Astrocyte (in vitro differentiated cells and primary cell): ENCODE measurements at regions not wholly inside any gene's neighbourhood (a gene's known extent, or its start where the extent isn't known, plus 50 kb on each side); places are given as distances from the start of the nearest gene placed in this dataset.
A peak's percentile ranks its signal among the peaks of the same experiment; 100 is the strongest.

Experiments
- DNase-seq: peaks from one replicate; pipeline ENCODE4 v3.0.0-alpha.2; 2010; ENCODE audit warnings: low read depth
- FAIRE-seq: peaks from 2 replicates; lab custom pipeline; 2011; peaks lifted over from hg19 to GRCh38; lab: Jason Lieb, UNC
- H2AFZ ChIP-seq: 2 replicates; pipeline ENCODE4 v1.6.0; 2012; ENCODE audit warnings: low read depth, low read length, inconsistent platforms
- H3K27ac ChIP-seq: 2 replicates; pipeline ENCODE4 v1.5.1; 2011; ENCODE audit warnings: low read depth, low read length, inconsistent platforms
- H3K27me3 ChIP-seq: 2 replicates; pipeline ENCODE4 v1.6.0; 2011; ENCODE audit warnings: low read length, inconsistent platforms; ENCODE audit not compliant: insufficient read depth
- H3K36me3 ChIP-seq: 2 replicates; pipeline ENCODE4 v1.5.1; 2011; ENCODE audit warnings: low read length, inconsistent platforms; ENCODE audit not compliant: insufficient read depth
- H3K4me1 ChIP-seq: 2 replicates; pipeline ENCODE4 v1.5.1; 2011; ENCODE audit warnings: low read length, inconsistent platforms; ENCODE audit not compliant: insufficient read depth
- H3K4me2 ChIP-seq: 2 replicates; pipeline ENCODE4 v1.6.0; 2012; ENCODE audit warnings: low read length, inconsistent platforms
- H3K4me3 ChIP-seq: 2 replicates; pipeline ENCODE4 v1.5.1; 2011; ENCODE audit warnings: low read depth, mild to moderate bottlenecking, low read length, inconsistent platforms; ENCODE audit not compliant: insufficient read depth
- H3K79me2 ChIP-seq: 2 replicates; pipeline ENCODE4 v1.6.0; 2012; ENCODE audit warnings: mild to moderate bottlenecking, low read length, inconsistent platforms; ENCODE audit not compliant: insufficient read depth
- H3K9ac ChIP-seq: 2 replicates; pipeline ENCODE4 v1.6.0; 2012; ENCODE audit warnings: mild to moderate bottlenecking, low read length, inconsistent platforms
- H3K9me3 ChIP-seq: 2 replicates; pipeline ENCODE4 v1.5.1; 2012; ENCODE audit warnings: low read depth, mild to moderate bottlenecking, low read length, inconsistent platforms; ENCODE audit not compliant: insufficient read depth
- H4K20me1 ChIP-seq: 2 replicates; pipeline ENCODE4 v1.6.0; 2012; ENCODE audit warnings: low read length, inconsistent platforms; ENCODE audit not compliant: insufficient read depth
- H3K27ac Mint-ChIP-seq: one replicate; pipeline ENCODE4 v1.8.0; 2021; ENCODE audit warnings: mild to moderate bottlenecking, mixed read lengths; ENCODE audit not compliant: unreplicated experiment
- H3K27me3 Mint-ChIP-seq: one replicate; pipeline ENCODE4 v1.8.0; 2021; ENCODE audit warnings: low read depth, mixed read lengths; ENCODE audit not compliant: unreplicated experiment
- H3K36me3 Mint-ChIP-seq: one replicate; pipeline ENCODE4 v1.8.0; 2021; ENCODE audit warnings: low read depth, mixed read lengths; ENCODE audit not compliant: unreplicated experiment
- H3K4me1 Mint-ChIP-seq: one replicate; pipeline ENCODE4 v1.8.0; 2021; ENCODE audit warnings: low read depth, mixed read lengths; ENCODE audit not compliant: unreplicated experiment
- H3K4me3 Mint-ChIP-seq: one replicate; pipeline ENCODE4 v1.8.0; 2021; ENCODE audit warnings: mild to moderate bottlenecking, moderate library complexity, mixed read lengths; ENCODE audit not compliant: unreplicated experiment
- H3K9me3 Mint-ChIP-seq: one replicate; pipeline ENCODE4 v1.8.0; 2021; ENCODE audit warnings: mild to moderate bottlenecking, mixed read lengths; ENCODE audit not compliant: unreplicated experiment
- CTCF ChIP-seq: IDR thresholded peaks from 2 replicates; pipeline ENCODE4 v1.5.1; 2011; ENCODE audit warnings: low read depth, mild to moderate bottlenecking, inconsistent platforms, low read length, moderate library complexity; ENCODE audit not compliant: insufficient read depth
- EZH2 ChIP-seq: IDR thresholded peaks from 2 replicates; pipeline ENCODE4 v1.6.1; 2012; ENCODE audit warnings: mild to moderate bottlenecking, low read length, inconsistent platforms; ENCODE audit not compliant: insufficient read depth

GRCh38 chr2:172287190-172287589 is 140.2 kb upstream of the ITGA6 start:
- Histone ChIP-seq H3K27me3 (no peaks in the 10 kb centered on the region), H3K9me3 (no peaks in the 10 kb centered on the region), H3K9ac (no peak overlapping the region), H3K27ac (no peak overlapping the region), H3K79me2 (no peaks in the 10 kb centered on the region), H4K20me1 (no peaks in the 10 kb centered on the region), H3K4me3 (no peak overlapping the region), H2AFZ (no peak overlapping the region), H3K4me1 (peaks cover 32% of the 10 kb centered on the region), H3K36me3 (no peaks in the 10 kb centered on the region), H3K4me2 (no peak overlapping the region)
- TF ChIP-seq CTCF = no peak
- no peak for TF ChIP-seq EZH2
- Mint-ChIP-seq H3K9me3 (peaks cover 1% of the 10 kb centered on the region), H3K27me3 (no peaks in the 10 kb centered on the region), H3K4me1 (peaks cover 31% of the 10 kb centered on the region), H3K36me3 (no peaks in the 10 kb centered on the region), H3K4me3 (no peak overlapping the region), H3K27ac (no peak overlapping the region)
- FAIRE-seq (no peak), DNase-seq (no peak)

GRCh38 chr2:172287605-172288315 is 139.6 kb upstream of the ITGA6 start:
- no peaks in the 10 kb centered on the region for H3K9me3 ChIP-seq
- H3K4me3 Mint-ChIP-seq = no peak overlapping the region
- no peaks in the 10 kb centered on the region for H3K36me3 Mint-ChIP-seq
- no peaks in the 10 kb centered on the region for H3K27me3 ChIP-seq
- DNase-seq (no peak), FAIRE-seq (no peak)
- no peak overlapping the region for H3K27ac ChIP-seq
- no peaks in the 10 kb centered on the region for H3K79me2 ChIP-seq
- no peaks in the 10 kb centered on the region for H3K27me3 Mint-ChIP-seq
- no peak overlapping the region for H3K27ac Mint-ChIP-seq
- peaks cover 29% of the 10 kb centered on the region for H3K4me1 Mint-ChIP-seq
- H4K20me1 ChIP-seq = no peaks in the 10 kb centered on the region
- H3K36me3 ChIP-seq = no peaks in the 10 kb centered on the region
- no peak overlapping the region for H3K4me2 ChIP-seq
- peaks cover 27% of the 10 kb centered on the region for H3K4me1 ChIP-seq
- H3K9ac ChIP-seq = no peak overlapping the region
- H2AFZ ChIP-seq = no peak overlapping the region
- TF ChIP-seq EZH2 (no peak), CTCF (no peak)
- no peak overlapping the region for H3K4me3 ChIP-seq
- H3K9me3 Mint-ChIP-seq = peaks cover 1% of the 10 kb centered on the region

- Histone ChIP-seq H3K9ac (no peak overlapping the region), H3K79me2 (no peaks in the 10 kb centered on the region), H2AFZ (no peak overlapping the region), H3K27ac (no peak overlapping the region), H3K27me3 (no peaks in the 10 kb centered on the region), H3K4me1 (peaks cover 21% of the 10 kb centered on the region), H3K9me3 (no peaks in the 10 kb centered on the region), H3K4me3 (no peak overlapping the region), H3K36me3 (no peaks in the 10 kb centered on the region), H3K4me2 (no peak overlapping the region), H4K20me1 (no peaks in the 10 kb centered on the region)
- no peak overlapping the region for H3K4me3 Mint-ChIP-seq
- H3K27me3 Mint-ChIP-seq = no peaks in the 10 kb centered on the region
- no peaks in the 10 kb centered on the region for H3K36me3 Mint-ChIP-seq
- no peak overlapping the region for H3K27ac Mint-ChIP-seq
- DNase-seq (peak; percentile 39), FAIRE-seq (no peak)
- peaks cover 1% of the 10 kb centered on the region for H3K9me3 Mint-ChIP-seq
- no peak for TF ChIP-seq EZH2
- no peak for TF ChIP-seq CTCF
- H3K4me1 Mint-ChIP-seq = peaks cover 21% of the 10 kb centered on the region
Measured at GRCh38 chr2:172288603-172289002, 138.8 kb upstream of the ITGA6 start.
